ENCODE measurements at regions not wholly inside any gene's neighbourhood (a gene's known extent, or its start where the extent isn't known, plus 50 kb on each side); places are given as distances from the start of the nearest gene placed in this dataset.

DNA sequence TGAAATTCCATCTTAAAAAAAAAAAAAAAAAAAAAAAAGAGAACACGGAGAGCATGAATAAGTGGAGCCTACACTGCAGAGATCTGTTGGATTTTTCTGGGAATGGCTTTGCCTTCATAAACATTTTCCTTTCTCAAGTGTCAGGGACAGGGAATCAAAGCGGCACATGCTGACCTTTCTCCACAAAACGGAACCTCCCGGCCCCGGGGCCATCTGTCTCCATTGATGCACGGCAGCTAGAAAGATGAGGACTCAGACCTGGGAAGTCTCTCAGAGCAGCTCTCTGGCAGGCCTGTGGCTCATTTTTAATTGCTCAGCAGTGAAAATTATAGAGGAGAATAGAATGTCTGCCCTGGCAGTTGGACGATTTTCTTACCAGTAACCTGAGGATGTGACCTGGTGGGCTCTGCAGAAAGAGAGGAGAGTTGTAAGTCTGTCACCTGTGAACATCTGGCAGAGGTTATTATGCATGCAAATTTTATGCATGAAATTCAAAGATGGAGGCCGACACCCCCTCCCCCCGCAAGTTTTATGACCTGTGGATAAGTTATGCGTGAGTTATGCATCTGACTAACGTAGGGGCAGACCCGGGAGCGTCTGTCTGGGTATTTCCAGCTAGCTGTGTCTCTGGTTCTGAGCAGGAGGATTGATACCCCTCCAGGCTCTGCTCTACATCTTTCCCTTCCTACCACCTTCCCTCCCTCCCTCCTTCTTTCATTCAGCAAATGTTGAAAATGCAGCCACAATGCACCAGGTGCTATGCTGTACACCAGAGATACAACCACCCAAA, 352.5 kb downstream of the CDH26 start:
- Mint-ChIP-seq H3K4me3 (no peak overlapping the region), H3K4me1 (ENCODE audit: low read depth) (no peaks in the 10 kb centered on the region), H3K27ac (no peak overlapping the region), H3K27me3 (no peaks in the 10 kb centered on the region), H3K9me3 (no peaks in the 10 kb centered on the region), H3K36me3 (ENCODE audit: low read depth) (no peaks in the 10 kb centered on the region)
- no peak for DNase-seq

DNA sequence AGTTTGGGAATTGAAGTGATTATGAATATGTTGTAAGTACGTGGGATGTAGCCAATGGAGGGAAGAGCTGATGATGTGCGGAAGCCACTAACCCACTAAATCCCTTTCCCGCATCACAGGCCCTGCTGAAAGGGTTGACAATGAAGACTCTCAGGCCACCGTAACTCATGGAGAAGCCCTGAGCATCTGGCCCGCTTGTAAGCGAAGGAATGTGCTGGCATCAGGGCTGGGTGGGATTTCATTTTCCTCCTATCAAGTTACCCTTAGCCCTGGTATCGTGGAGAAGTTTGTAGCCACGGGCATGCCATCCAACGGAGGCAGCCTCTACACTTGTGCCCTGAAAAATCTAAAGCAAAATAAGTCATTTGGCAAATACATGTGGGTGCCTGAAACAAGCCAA, 355.0 kb downstream of the CDH26 start:
- no peaks in the 10 kb centered on the region for H3K27me3 Mint-ChIP-seq
- DNase-seq, result no peak
- H3K4me1 Mint-ChIP-seq (ENCODE audit: low read depth), result no peaks in the 10 kb centered on the region
- H3K4me3 Mint-ChIP-seq, result no peak overlapping the region
- H3K36me3 Mint-ChIP-seq (ENCODE audit: low read depth), result no peaks in the 10 kb centered on the region
- no peak overlapping the region for H3K27ac Mint-ChIP-seq
- H3K9me3 Mint-ChIP-seq, result no peaks in the 10 kb centered on the region

DNA sequence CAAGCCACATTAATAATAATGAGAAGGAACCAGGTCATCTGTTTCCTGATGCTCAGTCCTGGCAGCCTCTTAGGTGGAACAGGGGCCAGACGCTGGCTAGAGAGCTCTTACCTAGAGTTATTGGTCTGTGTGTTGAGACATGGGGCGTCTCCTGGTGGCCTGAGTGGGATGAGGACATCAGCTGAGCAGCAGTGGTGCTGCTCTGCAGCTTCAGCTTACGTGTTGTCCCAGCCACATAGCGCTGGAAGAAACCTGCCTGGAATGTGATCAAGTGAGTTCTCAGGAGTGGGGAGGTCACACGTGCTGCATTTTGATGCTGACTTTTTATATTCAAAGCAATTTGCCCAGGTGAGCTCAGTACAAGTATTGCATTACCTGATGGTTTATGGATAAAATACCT, 355.4 kb downstream of the CDH26 start:
- no peaks in the 10 kb centered on the region for H3K4me1 Mint-ChIP-seq (ENCODE audit: low read depth)
- H3K27ac Mint-ChIP-seq, result no peak overlapping the region
- no peak overlapping the region for H3K4me3 Mint-ChIP-seq
- DNase-seq, result no peak
- H3K27me3 Mint-ChIP-seq, result no peaks in the 10 kb centered on the region
- H3K9me3 Mint-ChIP-seq, result no peaks in the 10 kb centered on the region
- H3K36me3 Mint-ChIP-seq (ENCODE audit: low read depth), result no peaks in the 10 kb centered on the region

DNA sequence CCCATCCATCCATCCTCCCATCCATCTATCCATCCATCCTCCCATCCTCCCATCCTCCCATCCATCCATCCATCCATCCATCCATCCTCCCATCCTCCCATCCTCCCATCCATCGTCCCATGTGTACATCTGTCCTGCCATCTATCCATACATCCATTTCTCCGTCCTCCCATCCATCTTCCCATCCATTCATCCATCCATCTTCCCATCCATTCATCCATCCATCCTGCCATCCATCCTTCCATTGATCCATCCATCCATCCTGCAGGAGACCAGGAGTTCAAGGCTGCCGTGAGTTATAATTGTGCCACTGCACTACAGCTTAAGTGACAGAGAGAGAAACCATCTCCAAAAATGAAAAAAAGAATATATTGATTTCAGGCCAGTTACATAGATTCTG, 356.5 kb downstream of the CDH26 start:
- Mint-ChIP-seq H3K4me1 (ENCODE audit: low read depth) (no peaks in the 10 kb centered on the region), H3K36me3 (ENCODE audit: low read depth) (no peaks in the 10 kb centered on the region), H3K27me3 (no peaks in the 10 kb centered on the region), H3K4me3 (no peak overlapping the region), H3K27ac (no peak overlapping the region), H3K9me3 (no peaks in the 10 kb centered on the region)
- no peak for DNase-seq

DNA sequence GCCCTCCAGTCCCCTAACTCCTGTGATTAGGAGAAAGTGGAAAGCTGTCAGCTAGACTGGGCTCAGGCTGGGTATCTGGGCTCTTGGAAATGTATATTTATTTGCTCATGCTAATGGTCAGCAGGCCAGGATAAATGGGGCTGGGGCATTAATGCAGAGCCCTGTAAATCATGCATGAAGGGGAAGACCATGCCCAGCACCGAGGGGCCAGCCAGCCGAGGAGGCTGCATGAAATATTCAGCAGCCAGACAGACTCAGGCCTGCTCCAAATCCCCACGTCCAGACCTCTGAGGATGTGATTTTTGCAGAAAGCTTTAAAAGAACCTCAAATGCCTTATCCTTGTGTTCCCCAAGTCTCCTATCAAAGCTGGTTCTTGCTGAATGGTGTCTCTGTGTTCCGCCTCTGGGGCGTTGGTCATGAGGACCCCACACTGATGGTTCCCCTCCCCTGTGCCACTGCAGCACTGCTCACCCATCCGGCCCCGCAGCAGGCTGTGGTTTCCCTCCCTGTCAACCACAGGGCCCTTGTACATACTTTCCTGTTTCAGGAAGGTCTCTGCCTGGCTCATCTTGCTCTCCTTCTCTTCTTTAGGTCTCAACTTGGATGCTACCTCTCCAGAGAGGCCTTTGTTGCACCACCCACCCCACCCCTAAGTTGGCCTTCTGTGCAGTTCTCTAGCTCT, 358.4 kb downstream of the CDH26 start:
- Mint-ChIP-seq H3K27ac (no peak overlapping the region), H3K4me3 (no peak overlapping the region), H3K27me3 (no peaks in the 10 kb centered on the region), H3K9me3 (no peaks in the 10 kb centered on the region), H3K4me1 (ENCODE audit: low read depth) (no peaks in the 10 kb centered on the region), H3K36me3 (ENCODE audit: low read depth) (no peaks in the 10 kb centered on the region)
- no peak for DNase-seq

DNA sequence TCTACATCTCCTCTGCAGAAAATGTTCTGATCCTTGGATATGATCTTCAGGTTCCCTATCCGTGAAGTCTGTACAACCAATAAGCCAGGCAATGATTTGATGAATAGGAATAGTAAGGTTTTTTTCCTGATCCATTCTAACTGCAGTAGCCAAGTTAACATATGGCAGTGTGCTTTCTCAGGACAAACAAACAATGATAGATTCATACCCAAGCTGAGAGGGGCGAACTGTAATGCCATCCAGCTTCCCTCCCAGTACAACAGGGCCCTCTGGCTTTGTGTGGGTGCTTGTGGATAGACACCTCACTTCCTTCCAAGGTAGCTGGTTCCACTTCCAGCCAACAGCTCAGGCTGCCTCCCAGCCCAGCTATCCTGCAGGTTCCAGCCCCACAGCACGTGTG, 359.2 kb downstream of the CDH26 start:
- DNase-seq, result no peak
- Mint-ChIP-seq H3K9me3 (no peaks in the 10 kb centered on the region), H3K27me3 (no peaks in the 10 kb centered on the region), H3K4me1 (ENCODE audit: low read depth) (no peaks in the 10 kb centered on the region), H3K27ac (no peak overlapping the region), H3K4me3 (no peak overlapping the region), H3K36me3 (ENCODE audit: low read depth) (no peaks in the 10 kb centered on the region)

DNA sequence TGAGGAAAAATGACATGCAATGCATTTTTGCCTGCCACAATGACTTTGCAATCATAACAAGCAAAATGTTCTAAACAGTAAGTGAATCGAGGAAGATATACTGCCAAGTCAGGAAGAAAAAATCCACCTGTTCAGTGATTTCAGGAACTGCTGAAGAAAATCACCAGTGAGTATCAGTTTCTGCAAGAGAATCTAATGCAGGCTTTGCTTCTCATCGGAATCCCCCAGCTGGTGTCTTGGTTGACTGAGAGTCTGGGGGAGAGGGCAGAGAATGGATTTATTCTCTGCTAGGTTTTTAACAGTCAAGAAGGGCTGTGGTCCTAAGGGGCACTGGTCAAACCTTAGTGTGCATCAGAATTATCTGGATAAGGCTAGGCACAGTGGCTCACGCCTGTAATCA, 363.4 kb downstream of the CDH26 start:
- Mint-ChIP-seq H3K4me1 (ENCODE audit: low read depth) (no peaks in the 10 kb centered on the region), H3K27ac (no peak overlapping the region), H3K9me3 (no peaks in the 10 kb centered on the region), H3K27me3 (no peaks in the 10 kb centered on the region), H3K36me3 (ENCODE audit: low read depth) (no peaks in the 10 kb centered on the region), H3K4me3 (no peak overlapping the region)
- no peak for DNase-seq

DNA sequence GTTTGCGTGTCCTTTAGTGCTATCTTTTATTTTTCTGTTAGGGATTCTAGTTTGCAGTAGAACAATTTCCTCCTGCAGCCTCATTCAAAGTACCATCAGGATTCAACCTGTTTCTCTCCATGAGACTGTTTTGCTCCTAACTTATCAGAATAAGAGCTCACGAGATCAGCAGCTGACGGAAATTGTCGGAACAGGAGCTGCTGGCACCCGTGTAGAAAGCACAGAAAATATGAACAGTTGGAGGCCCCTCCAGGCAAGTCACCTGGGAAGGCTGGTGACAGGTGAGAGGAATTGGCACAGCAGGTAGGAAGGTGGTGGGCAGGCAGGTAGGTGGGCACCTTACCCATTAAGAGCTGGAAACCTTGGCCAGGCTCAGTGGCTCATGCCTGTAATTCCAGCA, 368.6 kb downstream of the CDH26 start:
- Mint-ChIP-seq H3K36me3 (ENCODE audit: low read depth) (no peaks in the 10 kb centered on the region), H3K27ac (no peak overlapping the region), H3K27me3 (no peaks in the 10 kb centered on the region), H3K4me3 (no peak overlapping the region), H3K9me3 (no peaks in the 10 kb centered on the region), H3K4me1 (ENCODE audit: low read depth) (no peaks in the 10 kb centered on the region)
- no peak for DNase-seq

DNA sequence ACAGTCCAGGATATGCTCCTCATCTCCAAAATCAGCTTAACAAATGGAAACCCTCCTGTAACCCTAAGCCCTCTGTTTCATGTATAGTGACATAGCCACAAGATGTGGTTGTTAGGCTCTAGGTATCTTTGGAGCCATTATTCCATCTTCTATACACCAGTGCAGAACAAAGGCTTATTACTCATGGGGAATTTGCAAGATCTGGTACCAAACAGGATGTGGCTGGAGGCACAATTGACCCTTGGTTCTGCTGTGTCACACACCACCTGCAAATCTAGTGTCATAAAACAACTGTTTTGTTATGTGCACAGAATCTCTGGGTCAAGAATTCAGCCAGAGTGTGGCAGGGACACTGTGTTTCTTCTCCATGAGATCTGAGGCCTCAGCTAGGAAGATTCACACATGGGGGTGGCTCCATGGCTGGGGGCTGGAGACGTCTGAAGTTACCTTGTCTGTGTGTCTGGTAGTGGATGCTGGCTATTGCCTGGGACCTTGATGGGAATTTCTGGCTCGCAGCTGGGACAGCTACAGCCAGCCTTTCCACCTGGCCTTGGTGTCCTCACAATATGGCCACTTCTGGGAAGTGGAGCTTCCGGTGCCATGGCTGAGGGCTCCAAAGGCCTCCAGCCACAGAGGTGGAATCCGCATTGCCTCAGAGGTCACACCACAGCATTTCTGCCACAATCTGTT, 369.9 kb downstream of the CDH26 start:
- H3K9me3 Mint-ChIP-seq, result no peaks in the 10 kb centered on the region
- no peak for DNase-seq
- no peak overlapping the region for H3K4me3 Mint-ChIP-seq
- H3K36me3 Mint-ChIP-seq (ENCODE audit: low read depth), result no peaks in the 10 kb centered on the region
- H3K4me1 Mint-ChIP-seq (ENCODE audit: low read depth), result no peaks in the 10 kb centered on the region
- no peak overlapping the region for H3K27ac Mint-ChIP-seq
- no peaks in the 10 kb centered on the region for H3K27me3 Mint-ChIP-seq

DNA sequence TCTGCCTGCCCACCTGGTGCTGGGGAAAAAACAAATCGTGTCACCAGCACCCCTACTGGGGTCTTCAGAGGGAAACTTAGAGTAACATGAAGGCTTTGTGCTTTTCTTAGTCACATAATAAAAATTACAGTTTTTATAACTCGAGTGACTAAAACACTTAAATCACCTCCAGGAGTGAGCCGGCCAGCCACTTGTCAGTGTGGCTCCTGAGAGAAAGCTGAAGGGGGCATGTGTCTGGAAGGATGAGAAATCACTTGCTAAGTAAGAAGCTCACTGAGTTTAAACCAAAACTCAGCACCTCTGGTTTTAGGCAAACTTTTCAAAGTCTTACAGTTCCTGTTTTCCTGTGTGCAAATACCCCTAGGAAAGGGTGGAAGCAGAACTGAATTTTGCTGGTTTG, 372.2 kb downstream of the CDH26 start:
- Mint-ChIP-seq H3K4me1 (ENCODE audit: low read depth) (no peaks in the 10 kb centered on the region), H3K4me3 (no peak overlapping the region), H3K27me3 (no peaks in the 10 kb centered on the region), H3K36me3 (ENCODE audit: low read depth) (no peaks in the 10 kb centered on the region), H3K27ac (no peak overlapping the region), H3K9me3 (no peaks in the 10 kb centered on the region)
- DNase-seq, result no peak

DNA sequence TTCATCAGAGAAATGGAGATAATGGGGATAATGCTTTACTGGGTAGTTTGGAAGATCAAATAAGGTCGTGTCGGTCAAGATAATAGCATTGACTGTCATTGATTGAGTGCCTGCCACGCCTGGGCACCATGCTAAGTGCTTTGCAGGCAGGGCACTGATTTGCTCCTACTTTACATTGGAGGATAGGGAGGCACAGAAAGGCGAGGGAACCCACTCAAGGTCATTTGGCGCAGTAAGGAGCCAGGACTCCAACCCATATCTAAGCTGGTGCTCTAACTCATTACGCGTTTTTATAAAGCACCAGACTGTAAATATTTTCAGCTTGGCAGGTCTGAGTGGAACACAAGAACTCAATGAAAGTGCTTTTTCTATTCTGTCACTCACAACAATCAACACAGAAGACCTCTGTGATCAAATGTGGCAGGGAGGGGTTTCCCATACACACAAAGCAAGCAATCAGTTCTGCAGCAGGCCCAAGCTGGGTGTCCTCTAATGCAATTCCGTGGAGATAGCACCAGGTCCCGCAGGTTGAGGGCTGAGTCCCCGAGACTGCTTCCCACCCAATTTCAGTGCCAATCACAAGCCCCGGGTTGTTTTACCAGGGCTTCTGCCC, 373.6 kb downstream of the CDH26 start:
- H3K9me3 Mint-ChIP-seq, result no peaks in the 10 kb centered on the region
- no peak overlapping the region for H3K4me3 Mint-ChIP-seq
- no peaks in the 10 kb centered on the region for H3K4me1 Mint-ChIP-seq (ENCODE audit: low read depth)
- no peak for DNase-seq
- no peak overlapping the region for H3K27ac Mint-ChIP-seq
- H3K27me3 Mint-ChIP-seq, result no peaks in the 10 kb centered on the region
- no peaks in the 10 kb centered on the region for H3K36me3 Mint-ChIP-seq (ENCODE audit: low read depth)

DNA sequence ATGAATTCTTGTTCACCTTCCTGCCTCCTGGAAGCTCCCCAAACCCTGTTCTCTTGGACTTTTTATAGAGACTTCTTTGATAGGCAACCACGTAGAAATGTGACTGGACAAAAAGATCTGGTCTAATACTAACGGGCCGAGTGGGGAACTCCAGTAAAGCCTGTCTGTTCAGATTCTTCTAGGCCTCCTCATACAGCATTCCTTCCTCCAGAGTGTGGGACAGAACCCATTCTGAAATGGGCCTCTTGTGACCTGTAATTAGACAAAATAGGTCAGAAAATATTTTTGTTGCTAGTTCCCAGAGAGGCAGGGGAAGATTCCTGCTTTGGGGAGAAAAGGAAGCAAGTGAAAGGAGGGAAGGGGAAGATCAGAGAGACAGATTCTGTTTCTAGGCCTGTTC, 374.3 kb downstream of the CDH26 start:
- Mint-ChIP-seq H3K4me1 (ENCODE audit: low read depth) (no peaks in the 10 kb centered on the region), H3K27me3 (no peaks in the 10 kb centered on the region), H3K27ac (no peak overlapping the region), H3K9me3 (no peaks in the 10 kb centered on the region), H3K36me3 (ENCODE audit: low read depth) (no peaks in the 10 kb centered on the region), H3K4me3 (no peak overlapping the region)
- no peak for DNase-seq

DNA sequence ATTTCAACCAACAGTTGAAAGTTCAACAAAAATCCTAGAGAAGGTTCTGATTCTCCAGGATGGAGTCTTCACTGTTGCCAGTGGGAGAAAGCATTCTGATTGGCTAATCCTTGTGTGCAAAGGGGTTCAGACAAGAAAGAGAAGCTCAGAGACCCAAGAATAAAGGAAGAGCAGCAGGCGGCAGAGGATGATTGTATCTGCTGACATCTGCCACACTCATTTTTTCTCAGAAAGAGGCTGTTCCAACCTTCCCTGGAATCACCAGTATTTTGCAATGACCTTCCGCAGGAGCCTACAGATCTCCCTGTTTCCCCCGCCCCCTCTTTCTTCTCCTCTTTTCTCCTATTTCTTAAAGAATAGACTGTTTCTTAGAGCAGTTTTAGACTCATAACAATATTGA, 376.7 kb downstream of the CDH26 start:
- DNase-seq, result no peak
- Mint-ChIP-seq H3K36me3 (ENCODE audit: low read depth) (no peaks in the 10 kb centered on the region), H3K4me1 (ENCODE audit: low read depth) (no peaks in the 10 kb centered on the region), H3K4me3 (no peak overlapping the region), H3K27ac (no peak overlapping the region), H3K9me3 (no peaks in the 10 kb centered on the region), H3K27me3 (peaks cover 2% of the 10 kb centered on the region)

DNA sequence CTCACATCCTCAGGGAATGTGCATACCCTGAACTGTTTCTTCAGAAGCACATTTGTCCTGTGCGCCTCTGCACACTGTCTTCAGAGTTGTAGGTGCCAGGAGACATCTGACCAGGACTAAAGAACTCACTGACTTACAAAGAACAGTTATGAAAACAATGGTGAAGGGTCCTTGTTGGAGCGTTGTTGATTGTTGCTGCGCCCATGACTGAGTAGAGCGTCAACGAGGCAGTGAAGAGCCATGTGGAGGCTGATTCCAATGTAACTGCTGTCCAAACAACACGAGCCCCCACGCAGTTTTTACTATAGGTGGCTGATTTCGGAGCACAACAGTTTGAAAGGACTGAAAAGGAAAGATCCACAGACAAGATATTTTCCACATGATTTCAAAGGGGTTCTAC, 380.3 kb downstream of the CDH26 start:
- no peak for DNase-seq
- Mint-ChIP-seq H3K36me3 (ENCODE audit: low read depth) (no peaks in the 10 kb centered on the region), H3K9me3 (no peaks in the 10 kb centered on the region), H3K27ac (no peak overlapping the region), H3K27me3 (peaks cover 2% of the 10 kb centered on the region), H3K4me3 (no peak overlapping the region), H3K4me1 (ENCODE audit: low read depth) (no peaks in the 10 kb centered on the region)

DNA sequence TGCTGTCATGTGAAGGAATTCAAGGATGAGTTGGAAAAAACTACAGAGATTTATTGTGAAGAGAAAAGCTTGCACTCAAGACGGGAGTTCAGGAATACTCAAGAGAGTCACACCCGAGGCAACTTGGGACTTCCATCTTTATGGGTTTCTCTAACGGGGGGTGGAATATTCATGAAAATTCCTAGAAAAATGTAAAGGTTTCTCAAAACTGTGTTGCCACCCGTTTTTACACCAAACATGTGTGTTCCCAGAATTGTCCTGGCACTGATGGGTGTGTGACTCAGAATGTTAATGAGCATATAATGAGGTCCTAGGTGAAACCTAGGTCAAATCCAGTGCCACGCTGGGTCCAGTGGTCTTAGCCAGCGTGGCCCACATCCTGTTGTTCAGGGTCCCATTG, 381.5 kb downstream of the CDH26 start:
- Mint-ChIP-seq H3K27me3 (peaks cover 2% of the 10 kb centered on the region), H3K4me1 (ENCODE audit: low read depth) (no peaks in the 10 kb centered on the region), H3K9me3 (no peaks in the 10 kb centered on the region), H3K36me3 (ENCODE audit: low read depth) (no peaks in the 10 kb centered on the region), H3K4me3 (no peak overlapping the region), H3K27ac (no peak overlapping the region)
- no peak for DNase-seq
